GM23248 (cell line): ENCODE measurements at regions not wholly inside any gene's neighbourhood (a gene's known extent, or its start where the extent isn't known, plus 50 kb on each side); places are given as distances from the start of the nearest gene placed in this dataset.

Experiments used
- DNase-seq: peaks from one replicate; pipeline ENCODE4 v3.0.0-alpha.2; 2015
- H2AFZ ChIP-seq: fragments of 200-600 bp; sonication (generic); 2 replicates; pipeline ENCODE4 v1.6.1; 2016; ENCODE audit warnings: antibody characterized with exemption
- H3F3A ChIP-seq: fragments of 200-600 bp; sonication (generic); 2 replicates; pipeline ENCODE4 v1.6.1; 2016; ENCODE audit warnings: mild to moderate bottlenecking, antibody characterized with exemption, mixed run types; ENCODE audit not compliant: insufficient read depth
- H3K27ac ChIP-seq: fragments of 200-600 bp; sonication (generic); 2 replicates; pipeline ENCODE4 v1.5.1; 2016; ENCODE audit warnings: mild to moderate bottlenecking
- H3K27me3 ChIP-seq: fragments of 200-600 bp; sonication (generic); replicated peaks from 2 replicates; pipeline ENCODE4 v1.6.1; 2016; ENCODE audit warnings: mild to moderate bottlenecking; ENCODE audit not compliant: insufficient read depth
- H3K36me3 ChIP-seq: fragments of 200-600 bp; sonication (generic); 2 replicates; pipeline ENCODE4 v1.6.1; 2016; ENCODE audit warnings: low read depth, mild to moderate bottlenecking
- H3K4me1 ChIP-seq: fragments of 200-600 bp; sonication (generic); 2 replicates; pipeline ENCODE4 v1.6.1; 2016; ENCODE audit warnings: mild to moderate bottlenecking; ENCODE audit not compliant: insufficient read depth
- H3K4me2 ChIP-seq: fragments of 200-600 bp; sonication (generic); one replicate; pipeline ENCODE4 v1.6.1; 2016; ENCODE audit warnings: mild to moderate bottlenecking; ENCODE audit not compliant: unreplicated experiment
- H3K4me3 ChIP-seq: fragments of 200-600 bp; sonication (generic); 2 replicates; pipeline ENCODE4 v1.5.1; 2016; ENCODE audit warnings: mild to moderate bottlenecking
- H3K79me2 ChIP-seq: fragments of 200-600 bp; sonication (generic); 2 replicates; pipeline ENCODE4 v1.6.1; 2016; ENCODE audit warnings: mild to moderate bottlenecking; ENCODE audit not compliant: insufficient read depth
- H3K9ac ChIP-seq: fragments of 200-600 bp; sonication (generic); 2 replicates; pipeline ENCODE4 v1.6.1; 2016; ENCODE audit warnings: mild to moderate bottlenecking
- H3K9me2 ChIP-seq: fragments of 200-600 bp; sonication (generic); 2 replicates; pipeline ENCODE4 v1.6.1; 2016; ENCODE audit warnings: mixed run types, mild to moderate bottlenecking, moderate library complexity; ENCODE audit not compliant: insufficient read depth
- H3K9me3 ChIP-seq: fragments of 200-600 bp; sonication (generic); one replicate; pipeline ENCODE4 v1.6.1; 2017; ENCODE audit warnings: low read depth
- H4K20me1 ChIP-seq: fragments of 200-600 bp; sonication (generic); 2 replicates; pipeline ENCODE4 v1.6.0; 2016; ENCODE audit not compliant: insufficient read depth
- EZH2 ChIP-seq: fragments of 200-600 bp; sonication (generic); IDR thresholded peaks from 2 replicates; pipeline ENCODE4 v1.6.1; 2018; ENCODE audit warnings: antibody characterized with exemption, mild to moderate bottlenecking; ENCODE audit not compliant: insufficient read depth, poor library complexity, severe bottlenecking
- EZH2phosphoT487 ChIP-seq: fragments of 200-600 bp; sonication (generic); IDR thresholded peaks from 2 replicates; pipeline ENCODE4 v1.6.1; 2018; ENCODE audit warnings: antibody characterized with exemption, moderate library complexity, mild to moderate bottlenecking, low read depth; ENCODE audit not compliant: insufficient read depth
- WGBS, 2 experiments: methylation state at CpG; one replicate each; pipeline ENCODE4 v1.1.6; 2015 to 2017; ENCODE audit warnings: low lambda C conversion rate in 2 of 2, low coverage in 1 of 2; ENCODE audit errors: missing lambda C conversion rate in 2 of 2; 5-methylcytosine and 5-hydroxymethylcytosine counted together
- in situ Hi-C: fragments of 300-500 bp; cut with MboI; formaldehyde crosslinking; loops from 2 replicates; pipeline ENCODE4 v1.15.0; 2020

GRCh38 chr7:25671111-25671510, 442.8 kb upstream of the NPVF start:
- Histone ChIP-seq H3K27me3 (no peaks in the 10 kb centered on the region), H3K9me3 (no peaks in the 10 kb centered on the region), H3K27ac (no peak overlapping the region), H2AFZ (no peak overlapping the region), H4K20me1 (no peaks in the 10 kb centered on the region), H3K9me2 (no peaks in the 10 kb centered on the region), H3F3A (no peaks in the 10 kb centered on the region), H3K36me3 (no peaks in the 10 kb centered on the region), H3K4me2 (no peak overlapping the region), H3K9ac (no peak overlapping the region), H3K4me1 (no peaks in the 10 kb centered on the region), H3K79me2 (no peaks in the 10 kb centered on the region), H3K4me3 (no peak overlapping the region)
- TF ChIP-seq EZH2phosphoT487 (no peak), EZH2 (no peak)
- no peak for DNase-seq
- in situ Hi-C loops, result no loop called here
- WGBS, 2 experiments, result 76 to 80% methylated on average over 10 of the region's 10 CpGs

GRCh38 chr7:25672496-25672895, 444.2 kb upstream of the NPVF start:
- no peaks in the 10 kb centered on the region for H3K9me3 ChIP-seq
- H3K4me2 ChIP-seq, result no peak overlapping the region
- DNase-seq, result no peak
- H3K4me1 ChIP-seq, result no peaks in the 10 kb centered on the region
- H3K27ac ChIP-seq, result no peak overlapping the region
- in situ Hi-C loops, result no loop called here
- H3K9ac ChIP-seq, result no peak overlapping the region
- H4K20me1 ChIP-seq, result no peaks in the 10 kb centered on the region
- H3K36me3 ChIP-seq, result no peaks in the 10 kb centered on the region
- H2AFZ ChIP-seq, result no peak overlapping the region
- H3K79me2 ChIP-seq, result no peaks in the 10 kb centered on the region
- H3K9me2 ChIP-seq, result no peaks in the 10 kb centered on the region
- no peaks in the 10 kb centered on the region for H3F3A ChIP-seq
- H3K4me3 ChIP-seq, result no peak overlapping the region
- WGBS, 2 experiments, result 19 to 21% methylated on average over 5 of the region's 5 CpGs
- H3K27me3 ChIP-seq, result no peaks in the 10 kb centered on the region
- TF ChIP-seq EZH2phosphoT487 (no peak), EZH2 (no peak)

GRCh38 chr7:25675789-25676474, 447.6 kb upstream of the NPVF start:
- Histone ChIP-seq H3K9me2 (no peaks in the 10 kb centered on the region), H3F3A (no peaks in the 10 kb centered on the region), H3K9me3 (no peaks in the 10 kb centered on the region), H4K20me1 (no peaks in the 10 kb centered on the region), H3K4me3 (no peak overlapping the region), H3K79me2 (no peaks in the 10 kb centered on the region), H3K27ac (no peak overlapping the region), H2AFZ (no peak overlapping the region), H3K4me2 (no peak overlapping the region), H3K4me1 (no peaks in the 10 kb centered on the region), H3K9ac (no peak overlapping the region), H3K36me3 (no peaks in the 10 kb centered on the region), H3K27me3 (no peaks in the 10 kb centered on the region)
- no peak for DNase-seq
- in situ Hi-C loops, result no loop called here
- TF ChIP-seq EZH2, result no peak
- no peak for TF ChIP-seq EZH2phosphoT487
- 18 to 22% methylated on average over 4 of the region's 4 CpGs for WGBS, 2 experiments

DNA sequence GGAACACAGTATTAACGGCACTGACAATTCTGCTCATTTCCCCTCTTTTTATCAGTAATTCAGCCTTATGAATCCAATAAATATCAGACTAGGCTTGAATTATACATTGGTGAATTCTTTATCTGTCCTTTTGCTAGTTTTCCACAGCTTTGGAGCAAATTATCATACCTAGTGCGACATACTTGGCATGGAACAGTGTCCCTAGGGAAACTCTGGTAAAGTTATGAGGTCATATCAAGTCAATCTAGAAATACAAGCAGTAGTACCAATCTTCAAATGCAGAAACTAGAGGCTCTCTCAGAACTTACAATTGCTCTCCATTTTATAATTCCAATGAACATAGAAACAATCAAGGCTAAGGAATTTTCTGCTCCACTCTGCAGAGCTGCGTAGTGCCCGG, 449.3 kb upstream of the NPVF start:
- Histone ChIP-seq H2AFZ (no peak overlapping the region), H3K27me3 (no peaks in the 10 kb centered on the region), H3K9ac (no peak overlapping the region), H3K4me3 (no peak overlapping the region), H3K9me2 (no peaks in the 10 kb centered on the region), H4K20me1 (no peaks in the 10 kb centered on the region), H3K79me2 (no peaks in the 10 kb centered on the region), H3F3A (no peaks in the 10 kb centered on the region), H3K9me3 (no peaks in the 10 kb centered on the region), H3K4me2 (no peak overlapping the region), H3K36me3 (no peaks in the 10 kb centered on the region), H3K27ac (no peak overlapping the region), H3K4me1 (no peaks in the 10 kb centered on the region)
- in situ Hi-C loops, result no loop called here
- DNase-seq, result no peak
- WGBS, 2 experiments, result 51 to 59% methylated on average over 4 of the region's 4 CpGs
- TF ChIP-seq EZH2, result no peak
- no peak for TF ChIP-seq EZH2phosphoT487
